HCT116 (cell line): ENCODE measurements at regions not wholly inside any gene's neighbourhood (a gene's known extent, or its start where the extent isn't known, plus 50 kb on each side); places are given as distances from the start of the nearest gene placed in this dataset.

Source experiments
- ATF3 ChIP-seq: IDR thresholded peaks from 2 replicates; pipeline ENCODE4 v1.6.1; 2012
- CTCF ChIP-seq, 3 experiments: fragments of 200-600 bp in 1 of 3; sonication (generic) in 1 of 3; IDR thresholded peaks in 2 of 3; conservative IDR thresholded peaks in 1 of 3; 2 replicates each; pipeline ENCODE4 v1.5.1; 2012 to 2017; ENCODE audit warnings: low read depth in 2 of 3, low read length in 2 of 3, antibody characterized with exemption in 1 of 3, borderline replicate concordance in 1 of 3, control low read depth in 1 of 3, mild to moderate bottlenecking in 1 of 3, mixed read lengths in 1 of 3, mixed run types in 1 of 3, moderate library complexity in 1 of 3; ENCODE audit not compliant: insufficient read depth in 1 of 3
- EZH2 ChIP-seq: fragments of 200-600 bp; sonication (generic); IDR thresholded peaks from 2 replicates; pipeline ENCODE4 v1.6.1; 2017; ENCODE audit warnings: antibody characterized with exemption, mixed run types
- POLR2A ChIP-seq: IDR thresholded peaks from 2 replicates; pipeline ENCODE4 v1.7.0; 2011; ENCODE audit warnings: borderline replicate concordance; ENCODE audit not compliant: insufficient read depth, insufficient read length; ENCODE audit errors: extremely low read depth
- ZFX ChIP-seq: fragments of 450-650 bp; IDR thresholded peaks from 2 replicates; pipeline ENCODE4 v1.6.1; 2017

GRCh38 chrX:3195845-3196244 lies 150.6 kb downstream of the MXRA5 start:
- TF ChIP-seq EZH2 (no peak), POLR2A (no peak), ATF3 (no peak), CTCF (IDR thresholded peaks at IDR 0.05 in 2 of 3, conservative IDR thresholded peaks at IDR 0.05 in 1 of 3; ENCODE audit: borderline replicate concordance in 1 of 3, insufficient read depth in 1 of 3, low read depth in 2 of 3, low read length in 2 of 3) (no peak), ZFX (no peak)
